MCF 10A (cell line): ENCODE measurements at regions not wholly inside any gene's neighbourhood (a gene's known extent, or its start where the extent isn't known, plus 50 kb on each side); places are given as distances from the start of the nearest gene placed in this dataset.

ENCODE experiments used
- BruUV-seq: library from RNA; stranded (reverse); fragments of 400-500 nt; replicated peaks from 2 replicates; lab custom pipeline; 2021; lab: Mats Ljungman, UMichigan
- CTCF ChIA-PET: fragments of 300-600 bp; sonication (Branson Sonifier 250); formaldehyde crosslinking; extraction: SDS; loops from one replicate; lab custom pipeline; 2021; ENCODE audit warnings: antibody characterized with exemption, inconsistent platforms; lab: Yijun Ruan, JAX
- POLR2A ChIA-PET: fragments of 300-600, 350-650 bp; sonication (Branson Sonifier 250); formaldehyde crosslinking; extraction: SDS; loops from one replicate; lab custom pipeline; 2020; ENCODE audit warnings: antibody characterized with exemption, inconsistent platforms; lab: Yijun Ruan, JAX
- DNase-seq: peaks from one replicate; pipeline ENCODE4 v3.0.0-alpha.2; 2018; ENCODE audit not compliant: unreplicated experiment
- H3K27ac Mint-ChIP-seq: one replicate; pipeline ENCODE4 v1.8.0; 2022; ENCODE audit warnings: mild to moderate bottlenecking, low read depth, mixed read lengths; ENCODE audit not compliant: unreplicated experiment
- H3K27me3 Mint-ChIP-seq: one replicate; pipeline ENCODE4 v1.8.0; 2022; ENCODE audit warnings: mixed read lengths; ENCODE audit not compliant: insufficient read depth, unreplicated experiment
- H3K36me3 Mint-ChIP-seq: one replicate; pipeline ENCODE4 v1.8.0; 2022; ENCODE audit warnings: mild to moderate bottlenecking, moderate library complexity, mixed read lengths; ENCODE audit not compliant: insufficient read depth, unreplicated experiment
- H3K4me1 Mint-ChIP-seq: one replicate; pipeline ENCODE4 v1.8.0; 2022; ENCODE audit warnings: mixed read lengths; ENCODE audit not compliant: insufficient read depth, unreplicated experiment
- H3K4me3 Mint-ChIP-seq: one replicate; pipeline ENCODE4 v1.8.0; 2022; ENCODE audit warnings: mild to moderate bottlenecking, moderate library complexity, mixed read lengths; ENCODE audit not compliant: unreplicated experiment
- H3K9me3 Mint-ChIP-seq: one replicate; pipeline ENCODE4 v1.8.0; 2022; ENCODE audit warnings: mixed read lengths; ENCODE audit not compliant: unreplicated experiment
- intact Hi-C: fragments of 100-400 bp; cut with micrococcal nuclease; formaldehyde crosslinking; loops from 2 replicates; pipeline ENCODE4 v1.14.1; 2022
- TF ChIP-seq, protein P1 (sequence below): fragments of 200-600 bp; IDR thresholded peaks from one replicate; pipeline ENCODE4 v1.8.0; 2022; ENCODE audit warnings: antibody characterized with exemption, mild to moderate bottlenecking; ENCODE audit not compliant: unreplicated experiment

DNA sequence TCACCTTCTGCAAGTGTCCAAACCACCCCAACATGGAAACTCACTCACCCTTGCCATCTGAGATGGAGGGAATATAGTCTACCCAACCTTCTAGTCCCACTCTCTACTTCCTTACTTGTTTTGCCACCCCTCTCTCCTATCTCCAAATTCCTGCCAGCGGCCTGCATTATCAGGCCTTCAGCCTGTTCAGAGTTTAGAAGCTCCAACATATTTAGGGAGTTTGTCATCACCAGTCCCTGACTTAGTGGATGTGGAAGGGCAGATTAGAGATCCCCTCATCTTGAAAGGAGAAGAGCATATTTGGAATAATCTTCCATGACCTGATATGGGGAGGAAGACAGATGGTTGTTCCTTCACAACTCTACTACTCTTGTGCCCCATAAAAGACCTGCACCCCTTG lies 281.4 kb upstream of the MAP3K7 start:
- POLR2A ChIA-PET, result no interaction called here
- Mint-ChIP-seq H3K4me1 (no peaks in the 10 kb centered on the region), H3K27ac (no peak overlapping the region), H3K27me3 (peaks cover 24% of the 10 kb centered on the region), H3K9me3 (no peaks in the 10 kb centered on the region), H3K4me3 (no peak overlapping the region), H3K36me3 (no peaks in the 10 kb centered on the region)
- no TSS peak for BruUV-seq
- intact Hi-C loops, result no loop called here
- TF ChIP-seq, protein P1, sequence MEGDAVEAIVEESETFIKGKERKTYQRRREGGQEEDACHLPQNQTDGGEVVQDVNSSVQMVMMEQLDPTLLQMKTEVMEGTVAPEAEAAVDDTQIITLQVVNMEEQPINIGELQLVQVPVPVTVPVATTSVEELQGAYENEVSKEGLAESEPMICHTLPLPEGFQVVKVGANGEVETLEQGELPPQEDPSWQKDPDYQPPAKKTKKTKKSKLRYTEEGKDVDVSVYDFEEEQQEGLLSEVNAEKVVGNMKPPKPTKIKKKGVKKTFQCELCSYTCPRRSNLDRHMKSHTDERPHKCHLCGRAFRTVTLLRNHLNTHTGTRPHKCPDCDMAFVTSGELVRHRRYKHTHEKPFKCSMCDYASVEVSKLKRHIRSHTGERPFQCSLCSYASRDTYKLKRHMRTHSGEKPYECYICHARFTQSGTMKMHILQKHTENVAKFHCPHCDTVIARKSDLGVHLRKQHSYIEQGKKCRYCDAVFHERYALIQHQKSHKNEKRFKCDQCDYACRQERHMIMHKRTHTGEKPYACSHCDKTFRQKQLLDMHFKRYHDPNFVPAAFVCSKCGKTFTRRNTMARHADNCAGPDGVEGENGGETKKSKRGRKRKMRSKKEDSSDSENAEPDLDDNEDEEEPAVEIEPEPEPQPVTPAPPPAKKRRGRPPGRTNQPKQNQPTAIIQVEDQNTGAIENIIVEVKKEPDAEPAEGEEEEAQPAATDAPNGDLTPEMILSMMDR, result no peak
- DNase-seq, result no peak
- CTCF ChIA-PET, result no interaction called here

DNA sequence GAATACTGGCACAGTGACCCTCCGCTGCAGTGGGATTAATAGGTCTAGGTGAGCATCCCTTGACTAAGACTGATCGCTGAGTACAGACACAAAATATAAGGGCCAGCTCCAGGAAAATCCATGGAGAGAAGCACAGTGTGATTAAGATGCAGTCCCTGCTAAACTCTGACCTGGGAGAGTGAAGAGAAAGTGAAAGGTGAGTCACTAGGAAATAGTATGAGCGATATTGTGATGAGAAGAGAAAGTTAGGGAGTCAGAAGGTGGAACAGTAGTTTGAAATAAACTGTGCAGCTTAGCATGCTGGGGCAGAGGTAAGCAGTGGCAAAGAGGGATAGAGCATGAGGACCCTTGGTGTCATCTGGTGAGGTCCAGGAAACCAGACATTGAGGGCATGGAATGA lies 278.6 kb upstream of the MAP3K7 start:
- intact Hi-C loops, result no loop called here
- CTCF ChIA-PET, result interaction anchor here (0.6 to 2.2 kb wide), 3 partner anchors 21 to 93 kb away, joined by 3 to 10 read pairs (median 3); no protein-coding TSS in a partner anchor
- no peak for DNase-seq
- POLR2A ChIA-PET, result interaction anchor here (0.7 kb wide), 1 partner anchor 35 kb away, joined by 3 read pairs; no protein-coding TSS in a partner anchor
- Mint-ChIP-seq H3K36me3 (no peaks in the 10 kb centered on the region), H3K27ac (no peak overlapping the region), H3K4me1 (no peaks in the 10 kb centered on the region), H3K4me3 (no peak overlapping the region), H3K27me3 (peaks cover 11% of the 10 kb centered on the region), H3K9me3 (no peaks in the 10 kb centered on the region)
- no TSS peak for BruUV-seq
- TF ChIP-seq, protein P1, result no peak

DNA sequence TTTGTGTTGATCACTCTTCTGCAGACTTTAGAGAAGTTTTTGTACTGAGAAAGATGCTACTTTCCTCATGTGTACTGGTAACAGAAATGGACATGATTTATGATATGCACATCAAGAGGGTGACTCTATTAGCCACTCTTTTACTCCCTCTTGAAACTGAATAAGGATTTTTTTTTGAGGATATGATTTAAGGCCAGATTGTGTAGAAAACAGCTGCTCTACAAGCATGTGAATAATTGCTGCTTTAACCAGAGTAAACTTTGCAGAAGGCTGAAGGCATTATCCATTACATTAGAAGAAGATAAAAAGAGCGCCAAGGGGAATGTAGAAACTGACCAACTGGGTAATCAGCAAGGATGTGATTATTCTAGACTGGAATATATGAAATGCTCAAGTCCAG lies 276.2 kb upstream of the MAP3K7 start:
- Mint-ChIP-seq H3K9me3 (no peaks in the 10 kb centered on the region), H3K27me3 (no peaks in the 10 kb centered on the region), H3K36me3 (no peaks in the 10 kb centered on the region), H3K27ac (no peak overlapping the region), H3K4me1 (no peaks in the 10 kb centered on the region), H3K4me3 (no peak overlapping the region)
- BruUV-seq, result no TSS peak
- ChIA-PET CTCF (interaction anchor here (1.3 kb wide), 1 partner anchor 16 kb away, joined by 4 read pairs; no protein-coding TSS in a partner anchor), POLR2A (no interaction called here)
- TF ChIP-seq, protein P1, result no peak
- DNase-seq, result no peak
- intact Hi-C loops, result no loop called here

DNA sequence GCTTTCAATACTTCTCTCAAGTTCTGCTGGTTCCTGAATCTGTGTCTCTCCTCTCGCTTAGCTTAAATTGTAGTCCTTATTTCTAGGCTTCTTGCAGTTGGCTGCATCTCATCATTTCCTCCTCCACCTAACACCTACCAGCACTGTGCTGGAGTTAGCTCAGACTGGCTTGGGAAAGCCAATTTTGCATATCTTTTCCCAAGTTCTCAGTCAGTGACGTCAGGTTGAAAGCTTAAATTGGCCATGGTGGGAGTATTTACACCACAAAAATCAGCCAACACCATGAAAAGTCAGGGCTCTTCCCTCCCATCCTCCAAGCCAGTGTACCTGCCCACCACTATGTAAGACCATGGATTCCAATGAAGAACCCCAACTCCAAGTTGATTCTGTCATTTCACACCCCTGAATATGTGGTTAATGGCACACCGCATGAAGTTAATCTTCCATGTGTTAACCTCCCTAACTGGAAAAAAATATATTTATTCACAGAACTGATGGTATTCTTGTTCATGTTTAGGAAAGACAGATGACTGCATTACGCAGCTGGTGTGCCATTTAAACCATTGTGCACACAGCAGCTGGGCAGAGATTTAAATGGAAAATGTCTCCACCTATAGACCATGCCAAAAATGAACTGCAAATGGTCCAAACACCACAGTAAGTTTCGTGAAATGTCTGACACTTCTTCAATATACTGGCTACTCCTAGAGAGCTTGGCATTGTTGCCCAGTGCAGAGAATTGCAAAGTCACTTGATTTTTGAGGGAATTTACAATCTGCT lies 274.1 kb upstream of the MAP3K7 start:
- peaks cover 16% of the 10 kb centered on the region for H3K27me3 Mint-ChIP-seq
- TF ChIP-seq, protein P1, result no peak
- intact Hi-C loops, result no loop called here
- no peak overlapping the region for H3K27ac Mint-ChIP-seq
- CTCF ChIA-PET, result interaction anchor here (0.6 to 2.6 kb wide), 13 partner anchors 10 to 1967 kb away, joined by 3 to 13 read pairs (median 4); no protein-coding TSS in a partner anchor
- peak; percentile 35 for DNase-seq
- H3K9me3 Mint-ChIP-seq, result no peaks in the 10 kb centered on the region
- no peak overlapping the region for H3K4me3 Mint-ChIP-seq
- H3K36me3 Mint-ChIP-seq, result no peaks in the 10 kb centered on the region
- H3K4me1 Mint-ChIP-seq, result no peaks in the 10 kb centered on the region
- POLR2A ChIA-PET, result interaction anchor here (0.5 to 1.3 kb wide), 3 partner anchors 10 to 950 kb away, joined by 3 read pairs; no protein-coding TSS in a partner anchor
- BruUV-seq, result no TSS peak
